ENCODE measurements at regions not wholly inside any gene's neighbourhood (a gene's known extent, or its start where the extent isn't known, plus 50 kb on each side); places are given as distances from the start of the nearest gene placed in this dataset.

- DNase-seq: no peak
Observed at GRCh38 chr3:102161384-102162006, 273.3 kb upstream of the ZPLD1 start.

GRCh38 chr3:102162251-102162650 is 272.6 kb upstream of the ZPLD1 start:
- DNase-seq: no peak

DNA sequence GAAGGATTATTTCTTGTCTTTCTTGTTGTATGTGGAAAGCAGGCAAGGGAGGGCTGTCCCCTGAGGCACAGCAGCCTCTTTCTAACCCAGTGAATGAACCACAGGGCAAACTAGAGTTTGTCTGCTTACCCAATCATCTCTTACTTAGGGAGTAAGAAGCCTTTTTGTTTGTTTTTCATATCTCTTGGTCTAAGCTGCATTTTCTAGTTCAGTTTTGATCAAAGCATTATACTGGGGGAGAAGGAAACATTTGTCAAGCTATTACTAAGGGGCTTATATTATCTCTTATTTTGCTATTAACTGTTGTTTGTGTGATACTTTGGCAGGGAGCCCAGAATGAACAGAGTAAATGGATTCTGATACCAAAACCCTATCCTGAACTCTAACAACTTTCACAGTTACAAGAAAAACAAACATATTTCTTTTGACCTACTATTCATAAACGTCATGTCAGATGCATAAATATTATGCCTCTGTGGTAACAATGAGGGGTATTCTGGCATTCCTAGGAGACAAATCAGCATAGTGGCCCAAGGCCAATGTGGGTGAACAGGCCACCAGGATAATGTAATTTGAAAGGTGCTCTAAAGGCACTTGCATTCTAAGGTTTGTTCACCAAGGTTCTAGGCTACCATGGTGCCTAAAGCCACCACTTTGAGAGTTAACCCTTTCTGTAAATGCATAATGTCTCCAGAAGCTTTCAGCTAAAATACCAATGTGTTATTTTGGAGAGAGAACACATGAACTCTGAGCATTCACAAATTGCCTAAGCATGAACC is 271.6 kb upstream of the ZPLD1 start:
- no peak for DNase-seq

GRCh38 chr3:102163818-102164154 is 271.0 kb upstream of the ZPLD1 start:
- DNase-seq: no peak

DNA sequence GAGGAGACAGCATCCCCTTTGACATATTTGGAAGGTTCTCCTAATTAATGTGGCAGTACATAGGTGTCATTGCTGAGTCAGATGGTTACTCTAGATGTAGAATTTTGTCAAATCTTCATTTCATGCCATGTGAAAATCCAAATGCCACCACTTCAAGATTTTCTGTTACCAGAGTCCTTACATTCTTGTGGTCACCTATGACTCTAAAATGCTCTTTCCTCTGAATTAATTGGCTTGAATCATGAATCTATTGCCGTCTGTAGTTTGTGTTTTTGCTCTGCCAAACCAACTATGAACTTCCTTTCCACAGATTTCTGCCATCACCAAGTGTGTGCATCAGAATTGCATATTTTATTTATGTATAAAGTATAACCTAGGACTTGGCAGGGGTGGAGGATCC is 269.4 kb upstream of the ZPLD1 start:
- no peak for DNase-seq

GRCh38 chr3:102169915-102170479 is 264.8 kb upstream of the ZPLD1 start:
- no peak for DNase-seq

GRCh38 chr3:102170545-102170944 is 264.3 kb upstream of the ZPLD1 start:
- no peak for DNase-seq

GRCh38 chr3:102174312-102174712 is 260.5 kb upstream of the ZPLD1 start:
- no peak for DNase-seq

DNA sequence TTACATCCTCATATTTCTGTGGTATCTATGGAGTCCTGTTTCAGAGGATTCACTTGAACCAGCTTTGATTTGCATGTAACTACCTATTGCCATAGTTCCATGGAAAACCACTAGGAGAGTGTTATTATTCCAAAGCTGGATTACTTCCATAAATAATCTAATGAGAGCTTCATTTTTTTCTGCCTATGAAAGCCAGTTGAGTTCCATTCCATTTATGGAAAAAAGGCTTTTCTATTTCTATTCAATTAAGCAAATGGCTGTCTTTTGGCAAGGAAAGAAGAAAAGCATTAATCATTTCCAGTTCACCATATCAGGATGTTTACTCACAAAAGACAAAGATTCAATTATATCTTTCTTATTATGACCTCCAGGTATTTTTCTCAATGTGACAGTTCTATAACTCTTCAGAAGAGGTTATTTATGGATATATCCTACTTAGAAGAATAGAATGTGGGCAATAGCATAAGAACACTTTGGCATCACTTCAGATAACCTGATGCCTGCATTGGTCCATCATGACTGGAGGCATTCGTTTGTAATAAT is 259.9 kb upstream of the ZPLD1 start:
- no peak for DNase-seq

DNA sequence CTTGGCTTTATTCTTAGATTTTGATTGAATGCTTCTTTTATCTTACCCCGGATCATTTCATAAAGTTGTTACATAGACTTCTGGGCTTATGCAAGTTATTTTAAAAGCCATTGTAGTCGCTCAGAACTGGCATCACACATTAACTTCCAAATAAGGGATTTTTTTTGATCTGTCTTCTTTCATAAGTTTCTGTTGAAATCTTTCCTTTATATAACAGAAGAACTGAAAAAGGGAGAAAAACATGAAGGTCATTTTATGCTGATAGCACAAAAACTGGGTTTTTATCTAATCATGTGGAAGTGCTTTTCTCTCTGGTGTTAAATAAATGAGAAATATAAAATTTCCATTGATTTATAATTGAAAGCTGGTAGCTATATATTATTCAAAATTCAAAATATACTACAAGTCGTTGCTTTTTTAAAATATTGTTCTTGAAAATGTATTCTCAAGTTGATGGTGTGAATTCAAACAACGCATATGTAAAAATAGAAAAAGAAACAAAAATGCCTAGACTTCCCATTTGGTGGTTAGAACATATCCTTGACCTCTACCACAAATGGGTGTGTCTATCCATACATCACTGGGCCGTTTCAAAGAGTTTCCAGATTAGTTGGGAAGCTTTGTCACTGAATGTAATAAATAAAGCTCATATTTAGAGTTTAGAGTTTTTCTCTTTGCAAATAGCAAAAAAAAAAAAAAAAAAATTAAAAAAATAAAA is 258.3 kb upstream of the ZPLD1 start:
- DNase-seq: no peak

DNA sequence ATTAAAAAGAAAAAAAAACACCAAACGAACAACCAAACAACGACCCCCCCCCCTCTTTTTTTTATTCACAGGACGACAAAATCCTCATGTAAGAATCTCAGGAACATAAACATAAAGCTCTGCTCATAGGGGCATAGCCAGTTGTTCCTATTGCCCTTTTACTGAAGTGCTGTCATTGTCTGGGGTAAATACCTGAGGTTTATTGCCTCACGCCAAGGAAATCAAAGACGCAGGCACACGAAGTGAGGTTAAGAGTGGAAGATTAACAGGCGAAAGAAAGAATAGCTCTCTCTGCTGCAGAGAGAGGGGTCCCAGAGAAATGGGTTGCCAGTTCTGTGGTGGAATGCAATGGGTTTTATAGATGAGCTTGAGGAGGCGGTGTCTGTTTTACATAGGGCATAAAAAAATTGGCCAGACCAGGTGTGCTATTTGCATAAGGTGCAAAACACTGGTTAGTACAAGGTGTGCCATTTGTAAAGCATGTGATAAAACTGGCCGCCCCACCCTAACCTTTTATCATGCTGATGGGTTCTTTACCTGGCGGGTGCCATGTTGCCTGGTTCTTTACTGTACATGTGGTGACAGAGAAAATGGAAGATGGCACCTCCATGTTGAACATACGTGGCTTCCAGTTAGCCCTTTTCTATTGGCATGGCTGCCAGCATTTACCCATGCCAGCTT is 257.6 kb upstream of the ZPLD1 start:
- DNase-seq: no peak

- DNase-seq: no peak
Observed at GRCh38 chr3:102178817-102179216, 256.0 kb upstream of the ZPLD1 start.

DNA sequence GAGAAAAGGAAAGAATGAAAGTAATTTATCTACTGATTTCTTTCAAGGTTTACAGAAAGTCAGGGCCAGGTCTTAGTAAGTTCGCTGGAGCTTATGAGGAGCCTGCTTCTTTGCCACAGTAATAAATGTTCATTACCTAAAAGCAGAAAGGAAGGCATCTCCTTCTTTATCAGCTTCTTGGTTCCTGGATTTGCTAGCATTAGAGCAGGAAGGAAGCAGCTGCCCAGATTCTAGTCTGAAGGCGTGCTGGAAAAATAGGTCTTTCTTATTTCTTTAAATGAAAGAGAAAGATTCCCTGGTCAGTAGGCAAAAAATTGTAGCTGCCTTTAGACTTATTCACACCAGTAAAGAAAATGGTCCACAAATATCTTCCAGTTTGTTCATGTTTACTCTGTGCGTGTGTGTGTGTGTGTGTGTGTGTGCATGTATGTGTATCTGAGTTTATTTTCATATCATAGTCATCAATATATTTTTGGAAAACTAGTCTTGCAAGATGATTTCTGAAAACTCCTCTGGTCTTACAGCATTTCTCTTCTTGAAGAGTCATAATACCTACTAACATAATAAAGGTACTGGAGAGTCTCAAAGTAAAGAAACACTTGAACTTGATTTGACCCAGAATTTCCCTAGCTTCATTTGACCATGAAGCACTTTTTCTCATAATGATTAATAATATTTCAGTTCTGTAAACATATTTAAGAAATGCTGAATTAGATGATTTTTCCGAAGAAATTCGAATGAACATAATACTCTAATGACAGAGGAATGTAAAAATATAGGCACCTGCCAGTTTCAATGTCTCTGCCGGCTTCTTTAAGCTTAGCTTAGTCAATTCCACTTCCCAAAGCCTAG is 255.3 kb upstream of the ZPLD1 start:
- no peak for DNase-seq

- no peak for DNase-seq
Observed at GRCh38 chr3:102180280-102180931, 254.4 kb upstream of the ZPLD1 start.

DNA sequence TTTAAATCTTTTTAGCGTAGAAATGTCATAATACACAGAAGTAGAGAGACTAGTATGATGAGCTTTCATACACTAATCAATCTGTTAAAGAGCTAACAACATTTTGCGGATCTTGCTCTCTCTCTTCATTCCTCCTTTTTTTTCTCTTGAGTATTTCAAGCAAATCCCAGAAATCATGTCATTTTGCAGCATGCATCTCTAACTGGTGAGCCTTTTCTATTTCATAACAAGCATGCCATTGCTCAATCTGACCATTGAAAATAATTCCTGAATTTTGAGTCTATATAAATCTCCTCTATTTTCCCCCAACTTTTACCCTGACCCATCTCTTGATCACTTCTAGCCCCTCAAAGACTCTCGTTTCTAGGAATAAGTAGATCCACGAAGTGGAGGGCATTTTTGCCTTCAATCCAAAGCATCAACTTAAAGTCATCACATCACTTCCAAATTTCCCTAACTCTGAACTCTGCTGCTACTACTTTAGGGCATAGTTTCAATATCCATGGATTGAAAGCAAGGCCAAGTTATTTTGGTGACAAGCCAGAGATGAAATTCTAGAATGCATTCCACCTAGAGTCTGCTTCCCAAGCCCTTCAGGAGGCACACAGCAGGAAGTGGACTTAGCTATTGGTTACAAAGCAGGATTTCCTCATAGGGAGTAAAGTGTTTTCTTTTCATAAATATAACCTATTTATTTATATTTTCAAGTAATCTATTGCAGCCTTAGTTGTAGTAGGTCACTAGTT is 253.5 kb upstream of the ZPLD1 start:
- DNase-seq: no peak

GRCh38 chr3:102182162-102182561 is 252.7 kb upstream of the ZPLD1 start:
- no peak for DNase-seq

DNA sequence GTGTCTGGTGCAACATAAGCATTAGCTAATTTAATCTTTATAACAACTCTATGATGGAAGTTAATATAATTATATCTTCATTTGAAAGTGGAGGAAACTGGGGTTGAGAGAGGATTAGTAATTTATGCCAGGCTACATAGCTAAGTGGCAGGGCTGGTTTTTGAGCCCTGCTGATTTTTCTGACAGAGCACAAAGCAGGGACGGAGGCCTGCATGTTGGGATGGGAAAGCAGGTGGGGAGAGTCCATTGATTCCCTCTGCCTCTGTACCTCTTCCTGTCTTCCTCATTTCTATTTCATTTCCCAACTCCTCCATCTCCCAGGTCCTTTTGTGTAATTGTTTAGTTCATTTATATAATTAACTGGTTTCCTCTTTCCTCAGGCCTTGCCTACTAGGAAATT is 251.6 kb upstream of the ZPLD1 start:
- no peak for DNase-seq

- DNase-seq: no peak
Observed at GRCh38 chr3:102183623-102184022, 251.2 kb upstream of the ZPLD1 start.

- DNase-seq: no peak
Observed at GRCh38 chr3:102189541-102189940, 245.3 kb upstream of the ZPLD1 start.

- no peak for DNase-seq
Observed at GRCh38 chr3:102189956-102190723, 244.7 kb upstream of the ZPLD1 start.
